Adipocyte (in vitro differentiated cells): ENCODE measurements at regions not wholly inside any gene's neighbourhood (a gene's known extent, or its start where the extent isn't known, plus 50 kb on each side); places are given as distances from the start of the nearest gene placed in this dataset.
"Not testable (repeated sequence)": the region's sequence is repeated elsewhere in the genome, so short reads cannot be mapped to it uniquely, and the experiment has no call there.

Source experiments
- DNase-seq: peaks from one replicate; pipeline ENCODE4 v3.0.0-alpha.2; 2015; ENCODE audit warnings: low read depth
- H3K27me3 ChIP-seq: replicated peaks from 2 replicates; pipeline ENCODE4 v1.7.0; 2013; ENCODE audit warnings: mild to moderate bottlenecking, low read length, moderate library complexity; ENCODE audit not compliant: control insufficient read depth, insufficient read depth
- H3K36me3 ChIP-seq: 2 replicates; pipeline ENCODE4 v1.7.0; 2013; ENCODE audit warnings: low read length, mild to moderate bottlenecking, moderate library complexity; ENCODE audit not compliant: control insufficient read depth, insufficient read depth, severe bottlenecking
- H3K4me1 ChIP-seq: 2 replicates; pipeline ENCODE4 v1.7.0; 2013; ENCODE audit warnings: mild to moderate bottlenecking, low read length, moderate library complexity; ENCODE audit not compliant: control insufficient read depth, insufficient read depth
- H3K4me3 ChIP-seq: 2 replicates; pipeline ENCODE4 v1.7.0; 2013; ENCODE audit warnings: mild to moderate bottlenecking, low read length, moderate library complexity
- H3K9ac ChIP-seq: 2 replicates; pipeline ENCODE4 v1.7.0; 2013; ENCODE audit warnings: mild to moderate bottlenecking, low read length, moderate library complexity
- H3K9me3 ChIP-seq: 2 replicates; pipeline ENCODE4 v1.7.0; 2013; ENCODE audit warnings: mild to moderate bottlenecking, low read length, moderate library complexity; ENCODE audit not compliant: control insufficient read depth

DNA sequence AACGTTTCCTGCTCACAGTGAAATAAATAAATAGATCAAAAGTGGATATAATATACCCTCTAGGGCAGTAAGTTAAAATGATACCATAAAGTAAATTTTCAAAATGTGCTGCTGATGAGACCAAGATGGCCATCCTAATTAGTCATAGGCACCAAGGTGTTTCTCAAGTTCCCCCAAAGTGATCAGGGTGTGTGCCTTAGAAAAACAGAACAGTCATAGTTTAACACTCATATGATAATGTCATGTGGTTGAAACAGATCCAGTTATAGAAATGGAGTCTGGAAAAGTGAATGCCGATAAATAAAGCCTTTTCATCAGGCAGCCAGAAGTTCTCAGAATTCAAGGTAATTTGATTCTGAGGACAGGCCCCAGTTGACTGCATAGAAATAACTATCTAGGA lies 161.5 kb upstream of the CDKN2B start:
- H3K36me3 ChIP-seq: no peaks in the 10 kb centered on the region
- no peak overlapping the region for H3K4me3 ChIP-seq
- peaks cover 20% of the 10 kb centered on the region for H3K4me1 ChIP-seq
- H3K9me3 ChIP-seq: no peaks in the 10 kb centered on the region
- H3K9ac ChIP-seq: no peak overlapping the region
- H3K27me3 ChIP-seq: no peaks in the 10 kb centered on the region
- DNase-seq: peak; percentile 7

- Histone ChIP-seq H3K4me3 (no peak overlapping the region), H3K27me3 (no peaks in the 10 kb centered on the region), H3K9ac (no peak overlapping the region), H3K36me3 (no peaks in the 10 kb centered on the region), H3K9me3 (no peaks in the 10 kb centered on the region), H3K4me1 (peaks cover 20% of the 10 kb centered on the region)
- peak; percentile 7 for DNase-seq
Measured at GRCh38 chr9:22170990-22171670, 162.0 kb upstream of the CDKN2B start.

DNA sequence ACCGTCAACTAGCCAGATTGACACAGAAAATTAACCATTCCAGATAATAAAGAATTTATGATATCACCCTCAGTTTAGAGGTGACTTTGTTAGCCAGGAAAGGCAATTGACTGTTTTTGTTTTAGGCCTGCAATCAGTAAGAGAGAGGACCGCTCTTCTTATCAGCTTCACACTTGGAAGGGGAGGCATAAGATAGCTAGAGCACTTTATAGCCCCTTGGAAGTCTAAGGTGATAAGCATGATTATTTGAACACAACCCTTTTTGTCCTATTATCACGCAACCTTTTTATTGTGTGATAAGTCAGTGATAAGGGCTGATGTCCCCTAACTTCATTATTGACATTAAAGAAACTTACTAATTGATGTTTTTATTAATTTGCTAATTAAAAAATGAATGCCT lies 162.6 kb upstream of the CDKN2B start:
- Histone ChIP-seq H3K27me3 (no peaks in the 10 kb centered on the region), H3K36me3 (no peaks in the 10 kb centered on the region), H3K9ac (no peak overlapping the region), H3K9me3 (no peaks in the 10 kb centered on the region), H3K4me1 (peaks cover 20% of the 10 kb centered on the region), H3K4me3 (no peak overlapping the region)
- no peak for DNase-seq

DNA sequence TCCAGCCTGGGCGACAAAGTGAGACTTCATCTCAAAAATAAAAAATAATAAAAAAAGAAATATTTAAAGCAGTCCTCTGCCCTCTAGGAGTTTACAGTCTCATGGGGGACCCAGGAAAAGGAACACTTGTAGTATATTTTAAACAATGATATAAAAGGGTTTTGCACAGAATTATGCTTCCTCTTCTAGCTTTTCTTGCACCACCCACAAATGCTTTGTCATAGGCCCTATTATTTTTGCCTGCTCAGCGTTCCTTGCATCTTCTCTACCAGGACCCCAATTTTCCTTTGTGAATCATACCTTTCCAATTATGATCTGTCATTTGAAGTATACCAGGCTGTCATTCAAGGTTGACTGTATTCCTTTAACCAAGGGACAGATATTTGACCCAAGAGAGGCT lies 164.8 kb upstream of the CDKN2B start:
- no peaks in the 10 kb centered on the region for H3K36me3 ChIP-seq
- H3K27me3 ChIP-seq: no peaks in the 10 kb centered on the region
- no peaks in the 10 kb centered on the region for H3K9me3 ChIP-seq
- peaks cover 17% of the 10 kb centered on the region for H3K4me1 ChIP-seq
- H3K4me3 ChIP-seq: no peak overlapping the region
- H3K9ac ChIP-seq: no peak overlapping the region
- no peak for DNase-seq

DNA sequence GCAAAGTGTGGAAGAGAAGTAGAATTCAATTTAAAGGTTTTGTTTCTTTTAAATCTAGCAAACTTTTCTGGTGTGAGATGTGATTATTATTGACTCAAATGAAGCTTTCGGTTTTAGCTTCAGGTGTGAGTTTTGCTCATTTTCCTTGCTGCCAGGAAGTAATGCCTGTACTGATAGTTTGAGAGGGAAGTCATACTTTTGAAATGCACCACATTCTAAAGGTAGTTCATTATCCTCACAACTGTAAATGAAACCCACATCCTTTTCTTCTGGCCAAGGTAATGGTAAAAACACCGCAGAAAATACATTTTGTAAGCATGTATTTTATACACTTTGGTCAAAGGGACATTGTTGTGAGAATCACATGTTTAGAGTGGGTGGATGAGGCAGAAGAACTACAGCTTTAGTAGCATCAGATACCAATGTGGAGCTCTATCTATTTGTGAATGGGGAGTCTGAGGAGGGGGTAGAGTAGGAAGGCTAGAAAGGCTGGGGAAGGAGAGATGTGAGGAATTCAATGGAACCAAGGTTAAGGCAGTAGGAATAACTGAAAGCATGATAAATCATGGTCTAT lies 167.0 kb upstream of the CDKN2B start:
- Histone ChIP-seq H3K36me3 (no peaks in the 10 kb centered on the region), H3K27me3 (no peaks in the 10 kb centered on the region), H3K9ac (no peak overlapping the region), H3K4me1 (no peaks in the 10 kb centered on the region), H3K4me3 (no peak overlapping the region), H3K9me3 (no peaks in the 10 kb centered on the region)
- no peak for DNase-seq

GRCh38 chr9:22181021-22181420 lies 171.9 kb upstream of the CDKN2B start:
- not testable (repeated sequence) for DNase-seq, H3K36me3 ChIP-seq, H3K4me3 ChIP-seq, H3K9ac ChIP-seq, H3K4me1 ChIP-seq, H3K27me3 ChIP-seq, H3K9me3 ChIP-seq

DNA sequence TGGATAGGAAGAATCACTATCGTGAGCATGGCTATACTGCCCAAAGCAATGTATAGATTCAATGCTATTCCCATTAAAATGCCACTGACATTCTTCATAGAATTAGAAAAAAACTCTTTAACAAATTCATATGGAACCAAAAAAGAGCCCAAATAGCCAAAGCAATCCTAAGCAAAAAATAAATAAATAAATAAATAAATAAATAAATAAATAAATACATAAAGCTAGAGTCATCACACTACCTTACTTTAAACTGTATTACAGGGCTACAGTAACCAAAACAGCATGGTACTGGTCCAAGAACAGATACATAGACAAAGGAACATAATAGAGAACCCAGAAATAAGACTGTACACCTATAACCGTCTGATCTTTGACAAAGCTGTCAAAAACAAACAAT lies 180.4 kb upstream of the CDKN2B start:
- no peak for DNase-seq
- H3K9me3 ChIP-seq: no peaks in the 10 kb centered on the region
- H3K36me3 ChIP-seq: no peaks in the 10 kb centered on the region
- H3K27me3 ChIP-seq: no peaks in the 10 kb centered on the region
- H3K4me3 ChIP-seq: no peak overlapping the region
- H3K4me1 ChIP-seq: no peaks in the 10 kb centered on the region
- no peak overlapping the region for H3K9ac ChIP-seq

DNA sequence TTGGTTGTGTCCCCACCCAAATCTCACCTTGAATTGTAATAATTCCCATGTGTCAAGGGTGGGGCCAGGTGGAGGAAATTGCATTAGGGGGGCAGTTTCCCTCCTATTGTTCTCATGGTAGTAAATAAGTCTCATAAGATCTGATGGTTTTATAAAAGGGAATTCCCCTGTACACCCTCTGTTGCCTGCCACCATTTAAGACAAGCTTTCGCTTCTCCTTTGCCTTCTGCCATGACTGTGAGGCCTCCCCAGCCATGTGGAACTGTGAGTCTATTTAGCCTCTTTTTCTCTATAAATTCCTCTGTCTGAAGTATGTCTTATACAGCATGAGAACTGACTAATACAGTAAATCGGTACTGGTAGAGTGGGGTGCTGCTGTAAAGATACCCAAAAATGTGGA lies 187.9 kb upstream of the CDKN2B start:
- not testable (repeated sequence) for H3K27me3 ChIP-seq, H3K36me3 ChIP-seq, H3K9me3 ChIP-seq, H3K4me3 ChIP-seq, DNase-seq, H3K4me1 ChIP-seq, H3K9ac ChIP-seq

DNA sequence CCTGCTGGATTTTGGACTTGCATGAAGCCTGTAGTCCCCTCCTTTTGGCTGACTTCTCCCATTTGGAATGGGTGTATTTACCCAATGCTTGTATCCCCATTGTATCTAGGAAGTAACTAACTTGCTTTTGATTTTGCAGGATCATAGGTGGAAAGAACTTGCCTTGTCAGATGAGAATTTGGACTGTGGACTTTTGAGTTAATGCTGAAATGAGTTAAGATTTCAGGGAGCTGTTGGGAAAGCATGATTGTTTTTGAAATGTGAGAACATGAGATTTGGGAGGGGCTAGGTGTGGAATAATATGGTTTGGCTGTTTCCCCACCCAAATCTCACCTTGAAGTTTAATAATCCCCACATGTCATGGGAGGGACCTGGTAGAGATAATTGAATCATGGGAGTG lies 189.6 kb upstream of the CDKN2B start:
- H3K4me3 ChIP-seq: no peak overlapping the region
- no peaks in the 10 kb centered on the region for H3K27me3 ChIP-seq
- no peaks in the 10 kb centered on the region for H3K9me3 ChIP-seq
- H3K9ac ChIP-seq: no peak overlapping the region
- H3K4me1 ChIP-seq: peaks cover 3% of the 10 kb centered on the region
- no peaks in the 10 kb centered on the region for H3K36me3 ChIP-seq
- DNase-seq: no peak

DNA sequence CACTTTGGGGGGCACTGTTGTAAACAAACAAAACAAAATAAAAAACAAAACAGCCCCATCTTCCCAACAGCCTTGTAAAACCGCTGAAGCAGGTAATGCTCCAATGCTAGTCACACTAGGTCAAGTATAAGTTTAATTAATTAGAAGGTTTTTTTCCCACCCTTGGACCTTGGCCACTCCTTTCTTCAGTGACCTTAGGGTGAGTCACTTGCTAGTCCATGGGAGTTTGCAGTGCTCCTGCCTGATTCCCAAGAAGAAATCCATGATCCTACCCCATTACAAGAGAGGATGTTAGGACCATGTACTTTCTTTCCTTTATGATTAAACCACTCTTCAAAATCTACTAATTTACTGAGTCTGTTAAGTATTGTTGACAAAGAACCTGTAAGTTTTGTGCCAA lies 192.2 kb upstream of the CDKN2B start:
- no peaks in the 10 kb centered on the region for H3K9me3 ChIP-seq
- no peaks in the 10 kb centered on the region for H3K36me3 ChIP-seq
- no peak for DNase-seq
- peaks cover 7% of the 10 kb centered on the region for H3K4me1 ChIP-seq
- no peak overlapping the region for H3K9ac ChIP-seq
- H3K27me3 ChIP-seq: no peaks in the 10 kb centered on the region
- H3K4me3 ChIP-seq: no peak overlapping the region

DNA sequence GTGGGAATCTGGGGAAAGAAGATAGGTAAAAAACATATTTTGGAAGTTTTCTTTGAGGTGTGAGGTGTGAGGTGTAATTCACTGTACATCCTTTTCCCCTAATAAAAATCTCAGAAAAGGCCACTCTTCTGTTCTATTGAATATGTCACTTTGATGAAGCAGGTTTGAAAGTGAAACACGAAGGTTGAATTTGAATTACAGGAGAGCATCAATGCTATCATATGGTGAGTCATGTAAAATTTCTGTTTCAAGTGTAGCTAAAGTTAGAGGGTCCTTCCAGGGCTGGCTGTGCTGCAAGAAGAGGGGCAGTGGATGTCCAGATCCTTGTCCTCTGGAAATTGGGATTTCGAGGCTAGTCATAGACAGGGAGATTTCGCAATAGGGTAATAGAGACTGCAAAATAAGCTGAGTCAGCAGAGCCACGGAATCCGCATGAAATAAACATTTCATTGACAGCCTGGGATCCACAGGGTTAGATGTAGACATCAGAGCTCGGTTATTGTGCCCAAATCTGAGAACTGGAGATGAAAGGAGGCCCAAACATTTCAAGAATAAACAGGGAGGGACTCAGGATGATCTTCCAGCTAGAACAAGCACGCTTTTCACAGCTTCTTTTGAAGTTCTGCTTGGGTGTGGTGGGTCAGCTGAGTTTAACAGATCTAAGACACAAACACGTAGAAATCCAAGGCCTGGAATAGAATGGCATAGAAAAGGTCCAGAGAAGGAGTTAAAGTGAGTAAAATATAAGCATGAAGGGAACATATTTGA lies 194.4 kb upstream of the CDKN2B start:
- no peaks in the 10 kb centered on the region for H3K27me3 ChIP-seq
- H3K4me1 ChIP-seq: peaks cover 7% of the 10 kb centered on the region
- DNase-seq: peak; percentile 68
- H3K4me3 ChIP-seq: peak overlapping the region; percentile 39
- no peak overlapping the region for H3K9ac ChIP-seq
- no peaks in the 10 kb centered on the region for H3K36me3 ChIP-seq
- no peaks in the 10 kb centered on the region for H3K9me3 ChIP-seq
